Endothelial cell (in vitro differentiated cells): ENCODE measurements at regions not wholly inside any gene's neighbourhood (a gene's known extent, or its start where the extent isn't known, plus 50 kb on each side); places are given as distances from the start of the nearest gene placed in this dataset.

Experiments used
- DNase-seq: peaks from one replicate; pipeline ENCODE4 v3.0.0; 2021; ENCODE audit warnings: low spot score
- H3K27ac Mint-ChIP-seq: one replicate; pipeline ENCODE4 v1.8.0; 2021; ENCODE audit warnings: mixed read lengths, inconsistent platforms; ENCODE audit not compliant: unreplicated experiment
- H3K27me3 Mint-ChIP-seq: one replicate; pipeline ENCODE4 v1.8.0; 2021; ENCODE audit warnings: mild to moderate bottlenecking, moderate library complexity, mixed read lengths, inconsistent platforms; ENCODE audit not compliant: unreplicated experiment
- H3K36me3 Mint-ChIP-seq: one replicate; pipeline ENCODE4 v1.8.0; 2021; ENCODE audit warnings: mild to moderate bottlenecking, low read depth, mixed read lengths, inconsistent platforms; ENCODE audit not compliant: unreplicated experiment
- H3K4me1 Mint-ChIP-seq: one replicate; pipeline ENCODE4 v1.8.0; 2021; ENCODE audit warnings: mild to moderate bottlenecking, mixed read lengths, inconsistent platforms; ENCODE audit not compliant: unreplicated experiment
- H3K4me3 Mint-ChIP-seq: one replicate; pipeline ENCODE4 v1.8.0; 2021; ENCODE audit warnings: mild to moderate bottlenecking, mixed read lengths, inconsistent platforms; ENCODE audit not compliant: unreplicated experiment
- H3K9me3 Mint-ChIP-seq: one replicate; pipeline ENCODE4 v1.8.0; 2021; ENCODE audit warnings: mixed read lengths, inconsistent platforms; ENCODE audit not compliant: unreplicated experiment
- TF ChIP-seq, protein P1 (sequence below): fragments of 200-600 bp; sonication (generic); IDR thresholded peaks from one replicate; pipeline ENCODE4 v1.5.0; 2021; ENCODE audit warnings: antibody characterized with exemption; ENCODE audit not compliant: unreplicated experiment

DNA sequence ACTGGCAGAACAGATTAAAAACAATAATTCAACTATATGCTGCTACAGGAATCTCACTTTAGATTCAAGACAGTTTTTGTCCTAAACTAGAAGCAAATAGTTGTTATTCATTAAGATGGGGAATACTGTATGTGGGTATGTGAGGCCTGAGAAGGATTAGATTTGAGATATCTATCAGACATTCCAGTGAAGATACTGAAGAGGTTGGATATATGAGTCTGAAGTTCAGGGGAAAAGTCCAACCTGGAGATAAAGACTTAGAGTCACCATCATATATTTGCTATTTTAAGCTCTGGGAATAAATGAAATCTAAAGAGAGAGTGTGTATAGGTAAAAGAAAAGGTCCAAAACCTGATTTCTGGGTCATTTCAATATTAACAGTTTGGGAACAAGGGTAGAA, 96.2 kb upstream of the RBBP8 start:
- no peaks in the 10 kb centered on the region for H3K4me1 Mint-ChIP-seq
- H3K27ac Mint-ChIP-seq: no peak overlapping the region
- H3K4me3 Mint-ChIP-seq: no peak overlapping the region
- TF ChIP-seq, protein P1, sequence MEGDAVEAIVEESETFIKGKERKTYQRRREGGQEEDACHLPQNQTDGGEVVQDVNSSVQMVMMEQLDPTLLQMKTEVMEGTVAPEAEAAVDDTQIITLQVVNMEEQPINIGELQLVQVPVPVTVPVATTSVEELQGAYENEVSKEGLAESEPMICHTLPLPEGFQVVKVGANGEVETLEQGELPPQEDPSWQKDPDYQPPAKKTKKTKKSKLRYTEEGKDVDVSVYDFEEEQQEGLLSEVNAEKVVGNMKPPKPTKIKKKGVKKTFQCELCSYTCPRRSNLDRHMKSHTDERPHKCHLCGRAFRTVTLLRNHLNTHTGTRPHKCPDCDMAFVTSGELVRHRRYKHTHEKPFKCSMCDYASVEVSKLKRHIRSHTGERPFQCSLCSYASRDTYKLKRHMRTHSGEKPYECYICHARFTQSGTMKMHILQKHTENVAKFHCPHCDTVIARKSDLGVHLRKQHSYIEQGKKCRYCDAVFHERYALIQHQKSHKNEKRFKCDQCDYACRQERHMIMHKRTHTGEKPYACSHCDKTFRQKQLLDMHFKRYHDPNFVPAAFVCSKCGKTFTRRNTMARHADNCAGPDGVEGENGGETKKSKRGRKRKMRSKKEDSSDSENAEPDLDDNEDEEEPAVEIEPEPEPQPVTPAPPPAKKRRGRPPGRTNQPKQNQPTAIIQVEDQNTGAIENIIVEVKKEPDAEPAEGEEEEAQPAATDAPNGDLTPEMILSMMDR: no peak
- H3K27me3 Mint-ChIP-seq: no peaks in the 10 kb centered on the region
- H3K9me3 Mint-ChIP-seq: no peaks in the 10 kb centered on the region
- H3K36me3 Mint-ChIP-seq: no peaks in the 10 kb centered on the region
- no peak for DNase-seq

DNA sequence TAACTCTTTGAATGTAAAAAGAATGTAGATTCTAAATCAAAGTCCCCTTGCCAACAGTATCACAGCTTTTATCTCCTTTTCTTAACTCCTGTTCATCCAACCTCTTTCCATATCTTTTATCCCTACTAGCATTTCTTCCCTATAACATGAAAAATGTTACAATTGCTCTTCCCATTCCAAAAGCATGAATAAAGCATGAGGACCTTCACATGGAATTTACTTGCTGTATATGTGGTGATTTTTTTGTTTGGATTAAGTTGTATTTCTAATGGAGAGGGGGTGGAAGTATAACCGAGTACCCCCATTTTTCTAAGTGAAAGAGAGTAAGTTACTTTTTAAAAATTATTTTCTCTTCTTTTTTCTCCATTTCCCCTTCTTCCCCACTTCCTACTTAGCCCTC, 94.9 kb upstream of the RBBP8 start:
- Mint-ChIP-seq H3K4me3 (no peak overlapping the region), H3K27ac (no peak overlapping the region), H3K36me3 (no peaks in the 10 kb centered on the region), H3K27me3 (no peaks in the 10 kb centered on the region), H3K4me1 (no peaks in the 10 kb centered on the region), H3K9me3 (no peaks in the 10 kb centered on the region)
- TF ChIP-seq, protein P1: no peak
- DNase-seq: no peak

DNA sequence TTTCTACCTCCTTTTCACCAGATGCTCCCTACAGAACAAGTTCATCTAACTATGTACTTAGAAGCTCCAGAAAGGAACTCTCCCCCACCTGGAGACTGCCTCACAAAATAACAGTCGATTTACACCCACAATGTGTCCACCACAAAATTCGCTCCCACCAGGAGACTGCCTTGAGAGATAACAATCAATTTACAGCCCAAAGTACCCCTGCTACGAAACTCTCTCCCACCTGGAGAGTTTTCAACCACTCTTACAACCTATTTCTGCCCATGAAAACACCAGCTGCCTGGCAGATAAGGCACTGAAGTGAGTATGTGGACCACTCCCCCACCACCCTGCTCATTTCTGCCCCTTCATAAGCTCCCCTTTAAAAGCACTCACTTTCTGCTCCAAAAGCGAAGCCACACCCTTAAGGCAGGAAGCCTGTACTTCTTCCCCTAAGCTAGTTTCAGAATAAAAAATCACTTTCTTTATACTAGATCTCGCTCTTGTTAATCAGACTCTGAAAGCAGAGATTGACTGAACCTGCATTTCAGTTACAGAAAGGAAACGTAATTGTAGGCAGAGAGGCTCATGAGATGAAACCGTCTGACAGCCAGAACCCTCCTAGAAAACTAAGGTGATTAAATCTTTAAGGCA, 94.4 kb upstream of the RBBP8 start:
- TF ChIP-seq, protein P1: no peak
- DNase-seq: no peak
- H3K4me1 Mint-ChIP-seq: no peaks in the 10 kb centered on the region
- no peaks in the 10 kb centered on the region for H3K27me3 Mint-ChIP-seq
- no peaks in the 10 kb centered on the region for H3K9me3 Mint-ChIP-seq
- no peaks in the 10 kb centered on the region for H3K36me3 Mint-ChIP-seq
- no peak overlapping the region for H3K27ac Mint-ChIP-seq
- no peak overlapping the region for H3K4me3 Mint-ChIP-seq

DNA sequence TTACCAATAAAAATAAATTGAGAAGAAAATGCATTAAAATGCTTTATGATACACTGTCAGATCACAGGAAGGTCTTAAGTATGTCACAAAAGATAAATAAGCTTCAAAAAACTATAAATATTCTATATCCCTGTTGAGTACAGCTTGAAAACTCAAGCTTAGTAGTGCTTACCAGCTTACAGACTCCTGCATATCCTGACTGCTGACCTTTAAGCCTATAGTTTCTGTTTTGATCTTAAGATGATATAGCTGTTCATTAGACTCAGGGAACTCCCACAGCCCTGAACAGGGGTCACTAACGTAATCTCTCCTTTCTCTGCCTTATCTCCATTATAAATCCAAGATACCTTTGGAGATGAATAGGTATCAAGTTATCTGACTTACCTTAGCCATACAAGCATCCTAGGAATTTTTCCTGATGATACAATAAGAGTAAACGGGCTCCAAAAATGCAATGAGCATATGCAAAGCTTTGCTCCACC, 93.7 kb upstream of the RBBP8 start:
- H3K36me3 Mint-ChIP-seq: no peaks in the 10 kb centered on the region
- no peak overlapping the region for H3K4me3 Mint-ChIP-seq
- no peak overlapping the region for H3K27ac Mint-ChIP-seq
- no peak for DNase-seq
- H3K9me3 Mint-ChIP-seq: no peaks in the 10 kb centered on the region
- TF ChIP-seq, protein P1: no peak
- H3K27me3 Mint-ChIP-seq: no peaks in the 10 kb centered on the region
- H3K4me1 Mint-ChIP-seq: no peaks in the 10 kb centered on the region

DNA sequence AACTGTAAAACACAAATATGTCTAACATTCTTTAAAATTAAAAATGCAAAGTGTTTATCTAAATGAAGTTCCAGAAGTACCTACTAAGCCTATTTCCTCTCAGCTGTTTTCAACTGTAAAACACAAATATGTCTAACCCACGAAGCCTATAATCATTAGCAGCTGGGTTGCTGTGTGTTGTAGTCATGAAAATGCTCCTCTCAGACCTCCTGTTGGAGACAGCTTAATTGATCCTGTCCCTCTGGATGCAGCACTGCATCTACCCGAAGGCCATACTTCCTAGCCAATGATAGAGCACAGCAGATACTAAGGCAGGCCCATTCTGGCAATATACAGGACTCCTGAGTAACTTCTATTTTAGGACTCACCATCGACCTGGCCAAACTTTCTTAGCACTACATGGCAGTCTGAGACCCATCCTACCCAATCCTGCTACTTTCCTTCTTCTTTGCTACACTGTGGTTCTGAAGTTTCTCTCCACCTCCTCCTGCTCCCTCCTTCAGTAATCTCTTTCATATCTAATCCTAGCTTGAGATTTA, 92.5 kb upstream of the RBBP8 start:
- H3K27ac Mint-ChIP-seq: no peak overlapping the region
- no peaks in the 10 kb centered on the region for H3K9me3 Mint-ChIP-seq
- H3K4me1 Mint-ChIP-seq: no peaks in the 10 kb centered on the region
- no peaks in the 10 kb centered on the region for H3K36me3 Mint-ChIP-seq
- no peak for DNase-seq
- H3K4me3 Mint-ChIP-seq: no peak overlapping the region
- TF ChIP-seq, protein P1: no peak
- no peaks in the 10 kb centered on the region for H3K27me3 Mint-ChIP-seq
